Left forelimb (tissue), 1 donor: ENCODE measurements at regions not wholly inside any gene's neighbourhood (a gene's known extent, or its start where the extent isn't known, plus 50 kb on each side); places are given as distances from the start of the nearest gene placed in this dataset.

Source experiments
- DNase-seq: peaks from one replicate; pipeline ENCODE4 v3.0.0-alpha.2; 2018; ENCODE audit warnings: low spot score

DNA sequence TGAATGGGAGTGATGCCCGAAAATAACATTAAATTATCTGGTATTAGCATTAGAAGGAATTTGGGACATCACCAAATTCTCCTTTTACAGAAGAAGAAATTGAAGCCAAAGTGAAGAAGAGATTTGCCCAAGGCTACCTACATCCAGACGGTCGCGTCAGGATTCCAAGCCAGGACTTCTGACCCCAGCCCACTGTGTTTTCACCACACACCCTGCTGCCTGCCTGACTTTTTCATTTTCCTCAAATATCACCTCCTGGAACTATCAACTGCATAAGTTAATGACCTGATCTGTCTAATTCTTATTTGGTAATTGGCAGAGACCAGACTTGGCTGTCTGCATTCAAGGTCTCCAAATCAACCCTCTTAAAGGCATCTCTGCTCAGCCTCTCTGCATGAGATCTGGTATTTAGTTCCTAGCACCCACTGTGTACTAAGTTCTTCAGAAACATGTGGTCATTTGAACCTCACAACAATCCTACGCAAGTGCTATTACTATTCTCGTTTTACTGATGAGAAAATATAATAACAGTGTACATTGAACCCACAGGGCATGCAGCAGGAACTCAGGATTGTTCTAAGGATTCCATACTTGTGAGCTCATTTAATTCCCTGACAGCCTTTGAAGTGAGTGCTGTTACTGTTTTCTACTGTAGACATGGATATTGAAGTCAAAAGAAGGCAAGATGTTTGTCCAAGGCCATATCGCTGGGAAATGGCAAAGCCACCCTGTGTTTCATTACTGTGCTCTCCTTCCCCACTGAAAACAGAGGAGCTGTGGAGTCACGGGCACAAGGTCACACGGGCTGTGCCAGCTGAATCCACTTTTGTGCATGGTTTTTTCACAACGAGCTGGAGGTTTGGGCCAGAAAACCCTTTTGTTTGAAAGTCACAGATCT lies 195.2 kb upstream of the C1QTNF7 start:
- no peak for DNase-seq

DNA sequence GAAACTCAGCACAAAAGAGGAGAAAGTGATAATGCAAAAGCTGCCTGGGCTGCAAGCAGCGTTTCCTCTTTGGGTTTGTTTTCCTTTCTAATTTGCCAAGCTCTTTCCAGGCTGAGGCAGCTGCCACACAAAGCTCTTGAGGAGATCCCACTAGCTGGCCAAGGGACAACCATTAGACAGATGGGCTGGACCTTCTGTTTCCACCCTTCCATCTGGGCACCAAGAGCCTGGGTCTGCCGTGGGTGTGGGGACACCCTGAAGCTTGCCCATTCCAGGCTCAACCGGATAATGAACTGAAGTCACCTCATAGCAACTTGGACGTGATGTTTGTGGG lies 194.6 kb upstream of the C1QTNF7 start:
- no peak for DNase-seq

DNA sequence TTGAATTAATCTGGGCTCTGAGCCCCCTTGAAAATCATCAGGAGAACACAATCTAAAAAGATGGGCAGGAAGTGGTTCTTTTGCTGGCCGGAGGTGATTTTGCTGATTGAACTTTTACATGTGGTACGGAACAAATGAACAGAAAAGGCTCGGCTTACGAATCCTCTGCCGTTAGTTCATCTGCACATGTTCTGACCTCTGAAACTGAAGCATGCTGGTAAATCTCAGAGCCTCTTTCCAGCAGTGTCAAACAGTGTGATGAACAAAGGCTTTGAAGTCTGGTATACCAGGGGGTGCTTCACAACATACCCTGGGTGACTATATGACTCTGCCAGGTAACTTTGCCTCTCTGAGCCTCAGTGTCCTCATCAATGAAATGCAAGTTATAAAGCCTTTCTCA lies 194.2 kb upstream of the C1QTNF7 start:
- no peak for DNase-seq

DNA sequence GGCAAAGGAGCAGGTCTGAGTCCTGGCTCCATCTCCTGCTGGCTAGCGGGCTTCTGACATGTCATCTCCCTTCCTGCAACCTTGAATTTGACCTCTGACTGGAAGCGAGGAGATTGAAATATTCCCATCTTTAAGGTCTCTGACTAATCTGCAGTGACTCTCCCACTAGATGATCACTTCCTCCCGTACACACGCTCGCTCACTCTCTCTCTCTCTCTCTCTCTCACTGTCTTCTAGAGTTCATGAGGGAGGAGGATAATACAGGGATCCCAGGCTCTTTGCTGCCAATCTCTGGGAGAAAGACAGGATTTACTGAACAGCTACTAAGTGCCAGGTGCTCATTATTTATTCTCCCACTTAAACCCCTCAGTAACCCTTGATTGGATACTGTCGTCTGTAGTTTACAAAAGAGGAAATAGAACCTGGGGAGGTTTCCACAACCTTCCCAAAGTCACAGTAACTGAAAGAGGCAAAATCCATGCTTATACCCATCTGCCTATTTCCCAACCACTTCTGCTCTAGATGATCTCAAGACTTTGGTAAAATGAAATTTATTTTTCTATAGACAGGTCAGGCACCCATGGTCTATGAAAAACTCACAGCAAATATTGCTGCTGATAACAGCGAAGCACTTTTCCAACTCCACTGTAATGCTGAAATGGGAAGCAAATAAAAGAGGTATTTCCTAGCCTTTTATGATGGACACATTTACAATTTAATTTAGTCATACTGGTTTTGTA lies 193.5 kb upstream of the C1QTNF7 start:
- no peak for DNase-seq

DNA sequence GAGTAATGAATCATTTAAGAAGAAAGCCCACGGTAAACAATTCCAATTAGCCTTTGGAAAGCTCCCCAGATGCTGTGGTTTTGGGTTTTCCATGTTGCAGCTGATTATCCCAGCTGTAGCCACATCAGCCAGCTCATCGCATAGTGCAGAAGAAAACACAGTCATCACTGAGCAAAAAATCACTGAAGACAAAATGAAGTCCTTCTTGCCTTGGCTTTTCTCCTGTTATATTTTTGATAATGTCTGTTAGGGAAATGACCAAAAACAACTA lies 193.0 kb upstream of the C1QTNF7 start:
- DNase-seq, result no peak

DNA sequence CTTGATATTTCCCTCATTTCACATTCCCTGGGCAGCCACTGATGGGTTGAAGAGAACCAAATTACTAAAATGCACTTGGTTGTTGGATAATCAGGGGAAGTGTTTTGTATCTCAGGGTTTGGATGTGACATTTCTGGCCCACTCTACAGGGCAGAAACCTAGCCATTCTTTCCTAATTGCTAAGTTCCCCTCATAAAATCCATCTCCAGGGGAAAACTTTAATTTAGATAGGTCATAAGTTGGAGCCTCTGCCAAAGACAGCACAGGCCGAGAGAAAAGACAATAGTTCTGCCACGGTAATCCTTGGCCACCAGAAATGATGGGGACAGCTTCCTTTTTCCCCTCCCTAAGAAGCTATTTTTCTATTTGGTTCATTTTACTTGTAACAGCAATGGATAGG lies 192.7 kb upstream of the C1QTNF7 start:
- DNase-seq, result no peak

DNA sequence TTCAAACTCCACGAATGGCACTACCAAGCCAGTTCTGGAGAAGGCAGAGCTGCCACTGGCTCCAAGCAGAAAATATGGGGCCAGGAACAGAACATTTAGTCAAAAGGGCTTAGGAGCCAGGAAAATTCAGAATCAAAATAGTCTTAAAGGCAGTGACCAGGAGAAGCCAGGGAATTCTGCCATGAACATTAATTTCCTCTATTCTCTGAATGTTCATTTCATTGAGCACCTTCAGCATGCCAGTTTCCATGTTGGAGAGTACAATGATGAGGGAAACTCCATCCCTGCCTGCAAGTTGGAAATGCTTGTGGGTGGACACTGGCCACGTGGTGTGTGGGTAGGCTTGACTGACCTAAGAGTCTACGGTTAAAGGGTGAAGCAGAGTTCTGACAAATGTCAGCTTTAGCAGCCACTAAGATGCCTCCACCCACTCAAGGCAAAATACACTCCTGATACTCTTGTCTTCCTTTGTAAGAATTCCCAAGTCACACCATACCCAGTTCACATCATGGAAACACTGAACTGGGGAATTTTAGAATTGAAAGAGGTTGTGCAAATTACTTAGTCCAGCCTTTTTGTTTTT lies 190.1 kb upstream of the C1QTNF7 start:
- no peak for DNase-seq

DNA sequence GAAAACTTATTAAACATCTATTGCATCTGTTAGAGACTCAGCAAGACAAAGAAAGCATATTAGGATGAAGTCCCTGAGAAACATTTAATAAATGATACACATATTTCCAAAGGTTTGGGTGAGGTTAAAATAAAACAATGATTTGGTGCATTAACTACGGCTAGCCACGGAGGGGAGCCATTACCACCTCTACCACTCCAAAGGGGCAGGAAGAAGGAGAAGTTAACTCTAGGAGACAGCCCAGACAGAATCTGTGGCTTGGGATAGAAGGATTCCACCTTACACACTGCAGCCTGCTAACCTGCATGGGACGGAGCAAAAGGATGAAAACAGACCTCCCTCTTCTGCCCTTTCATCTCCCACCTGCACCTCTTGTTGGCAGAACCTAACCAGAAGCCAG lies 189.1 kb upstream of the C1QTNF7 start:
- DNase-seq, result no peak

DNA sequence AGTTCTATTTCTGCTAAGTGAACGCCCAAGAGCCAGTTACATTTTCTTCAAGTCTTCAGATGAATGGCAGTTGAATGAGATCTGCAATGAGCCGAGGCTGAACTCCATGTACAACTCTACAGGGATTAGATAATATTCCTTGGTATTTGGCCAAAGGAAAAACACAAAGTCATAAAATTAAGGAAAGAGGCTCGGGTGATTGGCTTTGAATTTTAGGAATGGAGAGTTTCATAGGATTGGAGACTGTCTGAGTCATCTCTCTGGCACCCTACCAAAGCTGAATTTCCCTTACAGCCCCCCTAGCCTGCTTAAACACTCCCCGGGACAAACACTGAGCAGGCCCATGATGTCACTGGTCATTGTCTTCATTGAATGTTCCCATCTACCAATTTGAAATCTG lies 188.0 kb upstream of the C1QTNF7 start:
- DNase-seq, result no peak

DNA sequence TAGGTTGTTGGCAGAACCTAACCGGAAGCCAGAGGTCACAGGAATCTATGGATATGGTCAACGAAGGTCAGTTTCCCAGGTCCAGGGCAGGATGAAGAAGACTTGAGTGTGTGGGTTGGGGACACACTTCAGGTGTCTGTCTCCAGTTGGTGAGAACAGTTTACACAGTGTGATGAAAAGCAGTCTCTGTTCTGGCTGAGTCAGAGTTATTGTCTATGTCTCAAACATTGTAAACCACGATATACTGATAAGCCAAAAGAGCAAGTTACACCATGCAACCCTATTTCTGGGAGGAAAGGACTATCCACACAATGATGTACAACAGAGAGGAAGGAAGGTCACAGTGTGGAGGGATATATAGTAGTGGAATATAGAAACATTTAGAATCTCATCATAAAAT lies 187.1 kb upstream of the C1QTNF7 start:
- no peak for DNase-seq

DNA sequence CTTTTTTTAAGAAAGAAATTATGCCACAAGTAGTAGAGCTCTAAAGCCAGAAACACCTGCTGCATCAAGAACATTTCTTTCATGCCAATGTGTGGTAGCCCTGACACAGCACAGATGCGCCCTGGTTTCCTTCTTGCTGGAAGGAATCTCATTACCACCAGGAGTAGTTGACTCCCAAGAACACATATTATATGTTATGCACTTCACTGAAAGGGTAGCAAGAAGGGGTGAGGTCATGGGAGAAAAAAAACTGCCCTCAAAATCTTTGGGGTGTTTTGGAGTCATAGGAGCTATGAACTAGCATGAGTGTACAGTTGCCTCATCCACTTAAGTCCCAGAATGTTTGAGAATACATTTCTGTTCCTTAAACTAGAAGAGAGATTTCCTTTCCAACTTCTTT lies 185.8 kb upstream of the C1QTNF7 start:
- no peak for DNase-seq

DNA sequence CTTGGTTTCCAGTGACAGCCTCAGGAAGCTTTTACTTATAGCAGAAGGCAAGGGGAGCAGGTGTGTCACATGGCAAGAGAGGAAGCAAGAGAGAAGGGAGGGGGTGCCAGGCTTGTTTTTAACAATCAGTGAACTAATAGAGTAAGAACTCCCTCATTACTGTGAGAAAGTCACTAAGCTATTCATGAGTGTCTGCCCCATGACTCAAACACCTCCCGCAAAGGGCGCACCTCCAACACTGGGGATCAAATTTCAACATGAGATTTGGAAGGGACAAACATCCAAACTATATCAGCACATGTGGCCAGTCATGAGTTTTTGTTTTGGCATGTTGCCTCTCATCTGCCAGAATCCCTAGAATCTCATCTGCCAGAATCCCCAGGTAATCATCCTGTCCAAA lies 183.5 kb upstream of the C1QTNF7 start:
- no peak for DNase-seq

DNA sequence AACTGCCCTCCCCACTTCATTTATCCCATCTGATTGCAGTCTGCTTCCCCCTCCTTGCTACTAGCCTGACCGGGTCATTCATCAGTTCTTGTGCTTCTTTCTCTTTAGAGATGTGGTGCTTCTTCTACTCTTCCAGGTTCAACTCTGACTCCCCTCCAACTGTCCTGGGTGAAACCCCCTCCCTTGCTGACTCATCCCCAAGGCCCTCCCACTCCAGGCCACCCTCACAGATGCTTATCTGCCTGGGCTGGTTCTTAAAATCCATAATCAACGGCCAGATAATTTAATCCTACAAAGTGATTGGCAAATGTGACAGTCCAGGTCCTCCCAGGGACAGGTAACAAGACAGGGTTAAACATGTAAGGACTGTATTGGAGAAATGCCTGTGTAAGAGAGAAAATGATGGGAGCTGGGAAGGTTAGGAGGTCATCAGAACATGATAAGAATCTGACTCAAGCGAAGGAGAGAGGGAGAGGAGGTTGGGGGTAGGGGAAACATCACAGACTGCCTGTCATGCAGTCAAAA lies 182.8 kb upstream of the C1QTNF7 start:
- DNase-seq, result no peak

DNA sequence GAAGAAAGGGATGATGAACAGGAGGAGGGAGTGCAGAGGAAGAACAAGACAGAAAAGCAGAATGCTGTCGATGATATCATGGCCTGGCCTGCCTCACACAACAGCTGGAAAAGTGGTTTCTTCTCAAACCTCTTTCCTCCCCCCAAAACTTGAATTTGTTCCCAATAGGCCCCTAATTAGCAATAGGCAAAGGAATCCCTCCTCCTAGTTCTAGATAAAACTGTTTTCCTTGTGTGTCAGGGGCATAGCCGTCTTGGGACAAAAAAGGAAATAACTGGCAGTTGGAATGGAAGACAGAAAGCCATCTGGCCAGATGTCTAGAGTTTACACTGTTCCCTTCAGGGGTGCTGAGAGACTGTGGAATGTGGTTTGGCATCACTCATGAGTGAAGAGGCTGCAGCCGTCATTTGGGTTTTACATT lies 177.8 kb upstream of the C1QTNF7 start:
- DNase-seq, result no peak

DNA sequence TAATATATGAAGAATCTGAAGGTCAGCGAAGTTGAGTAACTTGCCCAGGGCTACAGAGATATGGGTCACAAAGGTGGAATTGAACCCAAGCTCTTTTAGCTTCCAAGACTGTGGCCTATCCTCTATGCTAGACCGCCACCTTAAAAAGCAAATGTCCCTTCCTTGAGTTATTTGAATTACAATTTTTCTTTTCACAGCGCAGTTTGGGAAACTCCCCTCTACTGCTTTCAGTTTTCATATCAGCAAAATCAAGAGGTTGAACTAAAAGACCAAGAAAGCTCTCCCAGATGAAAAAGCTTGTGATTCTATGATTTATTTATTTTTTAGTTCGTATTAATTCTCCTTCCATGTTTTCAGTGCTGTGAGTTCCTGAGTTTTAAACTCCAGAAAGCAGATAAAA lies 174.5 kb upstream of the C1QTNF7 start:
- no peak for DNase-seq

DNA sequence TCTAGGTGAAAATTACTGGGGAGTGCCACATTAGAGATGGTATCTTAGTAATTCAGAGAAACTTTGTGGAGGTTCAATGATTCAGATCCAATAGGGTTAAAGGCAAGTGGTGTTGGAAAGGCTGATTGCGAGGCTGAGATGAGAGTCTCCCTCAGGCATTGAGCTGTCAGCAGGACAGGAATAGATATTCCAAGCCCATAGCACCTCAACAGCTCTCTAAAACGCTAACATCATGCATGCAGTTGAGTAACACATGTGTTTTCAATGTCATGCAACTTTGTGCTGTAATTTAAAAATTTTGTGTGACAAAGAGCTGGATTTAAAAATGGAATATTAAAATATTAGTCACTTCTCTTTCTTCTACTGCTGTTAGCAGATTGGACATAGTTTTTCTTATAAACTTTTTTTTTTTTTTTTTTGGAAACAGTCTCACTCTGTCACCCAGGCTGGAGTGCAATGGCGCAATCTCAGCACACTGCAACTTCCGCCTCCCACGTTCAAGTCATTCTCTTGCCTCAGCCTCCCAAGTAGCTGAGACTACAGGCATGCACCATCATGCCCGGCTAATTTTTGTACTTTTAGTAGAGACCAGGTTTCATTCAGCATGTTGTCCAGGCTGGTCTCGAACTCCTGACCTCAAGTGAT lies 173.5 kb upstream of the C1QTNF7 start:
- DNase-seq, result no peak

DNA sequence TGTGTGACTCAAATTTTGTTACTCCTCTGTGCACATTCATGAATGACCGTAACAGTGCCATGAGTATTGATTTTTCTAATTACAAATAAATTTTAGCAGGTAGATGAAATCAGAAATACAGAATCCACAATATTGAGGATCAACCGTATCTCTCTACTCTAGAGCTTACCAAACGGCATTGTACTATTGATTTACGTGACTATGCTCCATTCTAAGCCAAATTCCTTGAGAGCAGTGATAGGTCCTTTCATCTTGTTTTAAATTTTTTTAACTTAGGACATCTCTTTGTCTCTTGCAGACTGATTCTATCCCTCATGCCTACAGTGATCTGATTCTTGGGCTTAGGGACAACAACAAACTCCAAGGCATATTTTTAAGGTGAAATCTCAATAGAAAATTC lies 172.3 kb upstream of the C1QTNF7 start:
- no peak for DNase-seq

DNA sequence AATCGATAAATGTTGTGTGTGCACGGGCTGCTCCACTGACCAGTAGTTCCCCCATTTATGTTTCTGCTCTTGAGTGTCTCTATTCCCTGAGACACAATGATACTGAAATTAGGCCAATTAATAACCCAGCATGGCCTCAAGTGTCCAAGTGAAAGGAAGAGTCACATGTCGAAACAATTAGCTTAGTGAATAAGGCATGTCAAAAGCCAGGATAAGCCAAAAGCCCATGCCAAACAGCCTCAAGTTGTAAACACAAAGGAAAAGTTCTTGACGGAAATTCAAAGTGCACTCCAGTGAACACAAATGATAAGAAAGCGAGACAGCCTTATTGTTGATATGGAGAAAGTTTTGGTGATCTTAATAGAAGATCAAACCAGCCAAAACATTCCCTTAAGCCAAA lies 167.1 kb upstream of the C1QTNF7 start:
- no peak for DNase-seq

DNA sequence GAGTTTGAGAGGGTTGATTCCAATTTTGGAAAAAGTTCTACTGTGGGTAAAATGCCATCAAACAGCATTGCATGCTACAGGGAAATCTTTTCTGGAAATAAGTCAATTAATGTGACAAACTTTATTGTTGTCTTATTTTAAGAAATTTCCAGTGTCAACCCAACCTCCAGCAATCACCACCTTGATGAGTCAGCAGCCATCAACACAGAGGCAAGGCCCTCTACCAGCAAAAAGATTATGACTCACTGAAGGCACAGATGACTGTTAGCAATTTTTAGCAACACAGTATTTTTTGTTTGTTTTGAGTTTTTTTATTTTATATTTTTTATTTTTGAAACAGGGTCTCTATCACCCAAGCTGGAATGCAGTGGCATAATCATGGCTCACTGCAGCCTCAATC lies 165.4 kb upstream of the C1QTNF7 start:
- no peak for DNase-seq

DNA sequence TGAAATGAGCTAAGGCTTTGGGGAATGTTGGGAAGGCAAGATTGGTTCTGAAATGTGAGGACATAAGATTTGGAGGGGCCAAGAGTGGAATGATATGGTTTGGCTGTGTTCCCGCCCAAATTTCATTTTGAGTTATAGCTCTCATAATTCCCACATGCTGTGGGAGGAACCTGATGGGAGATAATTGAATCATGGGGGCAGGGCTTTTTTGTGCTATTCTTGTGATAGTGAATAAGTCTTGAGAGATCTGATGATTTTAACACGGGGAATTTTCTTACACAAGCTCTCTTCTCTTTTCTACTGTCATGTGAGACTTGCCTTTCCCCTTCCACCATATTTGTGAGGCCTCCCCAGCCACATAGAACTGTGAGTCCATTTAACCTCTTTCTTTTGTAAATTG lies 157.6 kb upstream of the C1QTNF7 start:
- no peak for DNase-seq

DNA sequence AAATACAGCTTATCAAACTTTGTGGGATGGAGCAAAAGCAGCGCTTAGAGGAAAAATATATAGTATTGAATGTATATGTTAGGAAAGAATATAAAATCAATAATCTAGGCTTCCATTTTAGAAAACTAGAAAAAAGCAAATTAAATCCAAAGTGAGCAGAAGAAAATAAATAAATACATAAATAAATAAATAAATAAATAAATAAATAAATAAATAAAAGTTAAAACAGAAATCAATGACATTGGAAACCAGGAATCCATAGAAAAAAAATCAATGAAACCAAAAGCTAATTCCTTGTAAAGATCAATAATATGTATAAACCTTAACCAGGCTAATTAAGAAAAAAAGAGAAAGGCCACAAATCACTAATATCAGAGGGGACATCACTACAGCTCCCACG lies 141.8 kb upstream of the C1QTNF7 start:
- DNase-seq, result no peak

DNA sequence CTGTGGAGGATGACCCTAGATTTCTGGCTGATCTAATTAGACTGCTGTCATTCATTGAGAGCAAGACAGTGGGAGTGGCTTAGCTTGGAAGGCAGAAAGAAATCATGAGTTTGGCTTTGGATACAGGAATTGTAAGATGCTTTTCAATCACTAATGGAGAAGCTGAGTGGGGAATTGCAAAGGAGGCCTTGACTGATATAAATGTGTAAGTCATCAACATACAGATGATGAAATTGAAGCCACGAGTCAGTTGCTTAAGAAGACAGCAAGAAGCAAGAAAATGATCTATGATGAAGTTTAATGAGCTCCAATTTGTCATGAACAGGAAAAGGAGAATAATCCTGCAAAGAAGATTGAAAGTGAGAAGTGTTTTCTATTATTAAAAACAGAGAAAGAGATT lies 136.7 kb upstream of the C1QTNF7 start:
- DNase-seq, result no peak

DNA sequence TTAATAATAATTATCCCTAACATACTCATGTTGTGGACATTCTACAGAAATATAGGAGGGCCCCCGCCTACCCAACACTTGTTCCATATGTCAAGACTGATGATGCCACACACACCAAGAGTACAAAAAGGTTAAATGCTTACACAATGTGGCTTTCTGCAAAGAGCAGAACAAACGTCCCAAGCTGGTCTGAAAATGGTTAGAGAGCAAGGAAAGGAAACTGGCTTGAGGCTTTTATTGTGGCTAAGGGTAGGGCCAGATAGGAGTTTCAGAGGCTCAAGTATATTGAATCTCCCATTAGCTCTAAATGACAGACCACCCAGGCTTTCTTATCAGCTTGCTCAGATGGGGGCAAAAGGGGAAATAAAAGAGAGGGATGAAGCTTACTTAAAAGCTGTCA lies 134.1 kb upstream of the C1QTNF7 start:
- DNase-seq, result no peak
